ENCODE measurements at regions not wholly inside any gene's neighbourhood (a gene's known extent, or its start where the extent isn't known, plus 50 kb on each side); places are given as distances from the start of the nearest gene placed in this dataset.

GRCh38 chr4:89174784-89175183, 63.5 kb downstream of the TIGD2 start:
- H3K27me3 Mint-ChIP-seq (ENCODE audit: low read depth): no peaks in the 10 kb centered on the region
- no peak overlapping the region for H2BK15ac ChIP-seq (ENCODE audit: low read depth, low read length)
- H3K56ac ChIP-seq (ENCODE audit: insufficient read length, low read depth, low read length): no peak overlapping the region
- H2BK120ac ChIP-seq (ENCODE audit: low read depth, low read length, poor library complexity, severe bottlenecking): no peak overlapping the region
- no peak overlapping the region for H3K9ac ChIP-seq (ENCODE audit: extremely low read depth, insufficient read length, low read length)
- no peaks in the 10 kb centered on the region for H3K4me1 ChIP-seq (ENCODE audit: insufficient read depth, low read length)
- H3K27ac Mint-ChIP-seq: no peak overlapping the region; a peak in 1 of 7 replicates
- no peak overlapping the region for H3K23ac ChIP-seq (ENCODE audit: insufficient read length, low read depth, low read length)
- H4K5ac ChIP-seq (ENCODE audit: insufficient read length, low read depth, low read length): no peak overlapping the region
- H2BK5ac ChIP-seq (ENCODE audit: insufficient read length, low read length): no peak overlapping the region
- H2AK5ac ChIP-seq (ENCODE audit: insufficient read length, low read length): no peak overlapping the region
- H4K91ac ChIP-seq (ENCODE audit: insufficient read length, low read depth, low read length): no peak overlapping the region
- H3K27ac ChIP-seq (ENCODE audit: insufficient read length, low read depth, low read length): no peak overlapping the region
- H2BK12ac ChIP-seq (ENCODE audit: insufficient read length, low read depth, low read length): no peak overlapping the region
- H2AFZ ChIP-seq (ENCODE audit: low read length): no peak overlapping the region
- H3K79me1 ChIP-seq (ENCODE audit: insufficient read depth, low read depth, low read length, poor library complexity, severe bottlenecking): no peaks in the 10 kb centered on the region
- no peak overlapping the region for H3K4me3 Mint-ChIP-seq
- DNase-seq: no peak
- H3K4me2 ChIP-seq (ENCODE audit: insufficient read depth, insufficient read length, low read length): no peak overlapping the region
- no CpG with 5 or more reads among the region's 6 CpGs for WGBS (ENCODE audit: extremely low coverage, insufficient read length, low lambda C conversion rate)
- no peaks in the 10 kb centered on the region for H3K27me3 ChIP-seq (ENCODE audit: insufficient read depth, low read length)
- H3K14ac ChIP-seq (ENCODE audit: insufficient read depth, low read length): no peak overlapping the region
- H3K9me3 Mint-ChIP-seq: no peaks in the 10 kb centered on the region
- no peaks in the 10 kb centered on the region for H3K9me3 ChIP-seq (ENCODE audit: control insufficient read depth, low read depth, low read length)
- no peak overlapping the region for H3K18ac ChIP-seq (ENCODE audit: insufficient read length, low read depth, low read length)
- H3K36me3 Mint-ChIP-seq (ENCODE audit: insufficient read depth in 1 of 3, low read depth in 3 of 3): no peaks in the 10 kb centered on the region
- no peak overlapping the region for H3T11ph ChIP-seq (ENCODE audit: low read length)
- no peak overlapping the region for H2BK20ac ChIP-seq (ENCODE audit: low read depth, low read length, poor library complexity, severe bottlenecking)
- H3K4me1 Mint-ChIP-seq: peaks cover 8 to 12% of the 10 kb centered on the region in 2 experiments
- no peak overlapping the region for H3K4ac ChIP-seq (ENCODE audit: low read depth, low read length)
- no peaks in the 10 kb centered on the region for H3K79me2 ChIP-seq (ENCODE audit: insufficient read depth, low read length)
- H4K20me1 ChIP-seq (ENCODE audit: control insufficient read depth, insufficient read depth, insufficient read length): no peaks in the 10 kb centered on the region
- H4K8ac ChIP-seq (replicated peaks; ENCODE audit: insufficient read length, low read depth, low read length): no peak overlapping the region
- H3K23me2 ChIP-seq (ENCODE audit: insufficient read length, low read depth, low read length, poor library complexity, severe bottlenecking): no peaks in the 10 kb centered on the region
- no peak for TF ChIP-seq CTCF (conservative IDR thresholded peaks at IDR 0.05)
